Activated T-cell treated with anti-CD3 and anti-CD28 coated beads, Interleukin-2, amount 50 U/mL, for 48 hours (primary cell): ENCODE measurements at regions not wholly inside any gene's neighbourhood (a gene's known extent, or its start where the extent isn't known, plus 50 kb on each side); places are given as distances from the start of the nearest gene placed in this dataset.

Experiments
- DNase-seq, 2 experiments: peaks; one replicate each; pipeline ENCODE4 v3.0.0-alpha.2; 2020

- no peak for DNase-seq
These were observed 105.6 kb downstream of the GTPBP8 start for GRCh38 chr3:113096188-113096892.

DNA sequence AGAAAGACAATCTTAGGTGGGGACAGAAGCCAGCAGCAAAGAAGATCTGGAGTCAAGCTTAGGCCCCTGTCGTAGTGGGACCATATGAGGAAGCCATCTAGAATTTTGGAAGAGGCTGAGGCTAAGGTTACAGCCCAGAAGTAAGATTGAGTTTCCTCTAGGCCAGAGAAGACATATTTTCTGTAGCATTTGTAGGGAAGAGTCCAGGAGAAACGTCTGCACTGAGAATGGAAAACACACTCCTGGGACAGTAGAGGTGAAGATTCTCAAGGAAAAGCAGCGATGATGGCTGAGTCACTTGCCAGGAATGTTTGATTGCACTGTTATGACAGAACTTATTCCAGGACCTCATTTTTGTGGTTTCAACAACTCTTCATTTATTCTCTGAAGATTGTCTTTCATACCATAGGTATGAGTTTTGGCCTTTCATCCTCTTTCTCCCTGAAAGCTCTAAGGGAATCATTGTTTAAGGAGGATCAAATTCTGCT, 107.2 kb downstream of the GTPBP8 start:
- DNase-seq: no peak

DNA sequence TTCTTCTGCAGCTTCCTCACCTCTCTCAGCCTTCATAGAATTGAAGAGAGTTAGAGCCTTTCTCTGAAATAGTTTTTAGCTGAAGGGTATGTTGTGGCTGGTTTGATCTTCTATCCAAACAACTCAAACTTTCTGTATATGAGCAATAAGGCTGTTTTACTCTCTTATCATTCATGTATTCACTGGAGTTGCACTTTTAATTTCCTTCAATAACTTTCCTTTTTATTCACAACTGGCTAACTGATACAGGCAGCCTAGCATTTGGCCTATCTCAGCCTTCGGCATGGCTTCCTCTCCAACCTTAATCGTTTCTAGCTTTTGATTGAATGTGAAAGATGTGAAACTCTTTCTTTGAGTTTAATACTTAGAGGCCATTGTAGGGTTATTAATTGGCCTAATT, 109.3 kb downstream of the GTPBP8 start:
- DNase-seq: no peak

DNA sequence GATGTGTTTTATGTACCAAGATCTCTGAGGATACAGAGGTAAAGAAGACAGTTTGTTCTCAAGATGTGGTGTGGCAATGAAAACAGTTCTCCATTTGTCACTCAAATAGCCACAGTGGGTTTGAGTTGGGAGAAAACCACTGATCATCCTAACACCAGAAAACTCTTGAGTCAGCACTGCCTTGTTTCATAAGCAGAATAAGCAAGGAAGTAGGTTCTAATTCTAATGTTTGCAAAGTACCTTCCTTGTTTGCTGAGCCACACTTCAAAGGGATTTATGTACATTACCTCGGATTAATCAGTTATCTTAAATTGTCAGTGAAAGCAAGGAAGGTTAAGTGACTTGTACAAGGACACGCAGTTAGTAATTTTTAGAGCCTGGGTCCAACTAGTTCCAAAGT, 107.8 kb upstream of the BOC start:
- DNase-seq: no peak

DNA sequence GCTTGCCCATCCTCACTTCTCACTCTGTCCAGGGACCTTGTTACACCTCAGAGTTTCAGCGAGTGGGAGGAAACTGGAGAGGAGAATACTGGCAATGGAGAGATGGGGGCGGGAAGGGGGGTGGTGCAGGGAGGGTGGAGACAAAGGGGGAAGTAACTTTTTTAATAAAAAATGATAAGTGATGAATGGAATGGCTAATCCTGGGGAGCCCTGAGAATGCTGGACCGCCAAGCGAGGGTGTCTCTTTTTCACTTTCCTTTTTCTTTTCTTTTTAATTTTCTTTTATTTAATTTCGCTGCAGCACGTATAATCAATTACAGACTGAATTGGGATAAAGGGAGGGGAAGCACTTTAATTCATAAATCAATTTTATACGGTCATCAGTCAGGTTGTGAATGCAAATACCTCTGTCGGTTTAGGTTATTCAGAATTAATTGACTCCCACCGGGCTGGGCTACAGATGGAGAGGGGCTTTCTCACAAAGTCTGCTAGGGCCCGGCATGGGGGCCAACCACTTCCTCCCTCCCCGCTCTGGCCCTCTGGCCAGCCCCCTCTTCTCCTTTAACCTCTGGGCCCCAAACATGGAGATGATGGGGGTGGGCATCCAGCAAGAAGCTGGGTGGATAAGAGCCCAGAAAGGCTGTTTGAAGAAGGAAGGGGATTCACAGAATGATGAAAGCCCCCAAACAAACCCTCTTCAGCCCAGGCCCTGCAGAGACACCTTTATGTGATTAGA, 106.8 kb upstream of the BOC start:
- no peak for DNase-seq

DNA sequence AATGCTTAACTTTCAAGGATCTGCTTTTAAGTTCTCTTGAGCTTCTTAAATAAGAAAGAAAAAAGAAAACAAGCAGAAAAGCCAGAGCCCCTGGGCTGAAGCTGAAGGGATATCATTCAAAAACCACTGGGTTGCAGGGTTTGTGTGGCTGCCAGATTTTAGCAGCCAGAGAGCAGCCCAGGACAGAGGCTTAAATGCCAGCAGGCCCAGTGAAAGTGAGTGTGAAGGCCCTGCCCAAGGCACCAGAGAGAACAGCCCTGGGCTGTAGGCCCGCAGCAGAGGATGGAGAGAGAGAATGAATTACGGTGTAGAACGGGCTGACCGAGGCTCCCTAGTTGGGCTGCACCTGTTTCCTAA, 106.3 kb upstream of the BOC start:
- DNase-seq: no peak

DNA sequence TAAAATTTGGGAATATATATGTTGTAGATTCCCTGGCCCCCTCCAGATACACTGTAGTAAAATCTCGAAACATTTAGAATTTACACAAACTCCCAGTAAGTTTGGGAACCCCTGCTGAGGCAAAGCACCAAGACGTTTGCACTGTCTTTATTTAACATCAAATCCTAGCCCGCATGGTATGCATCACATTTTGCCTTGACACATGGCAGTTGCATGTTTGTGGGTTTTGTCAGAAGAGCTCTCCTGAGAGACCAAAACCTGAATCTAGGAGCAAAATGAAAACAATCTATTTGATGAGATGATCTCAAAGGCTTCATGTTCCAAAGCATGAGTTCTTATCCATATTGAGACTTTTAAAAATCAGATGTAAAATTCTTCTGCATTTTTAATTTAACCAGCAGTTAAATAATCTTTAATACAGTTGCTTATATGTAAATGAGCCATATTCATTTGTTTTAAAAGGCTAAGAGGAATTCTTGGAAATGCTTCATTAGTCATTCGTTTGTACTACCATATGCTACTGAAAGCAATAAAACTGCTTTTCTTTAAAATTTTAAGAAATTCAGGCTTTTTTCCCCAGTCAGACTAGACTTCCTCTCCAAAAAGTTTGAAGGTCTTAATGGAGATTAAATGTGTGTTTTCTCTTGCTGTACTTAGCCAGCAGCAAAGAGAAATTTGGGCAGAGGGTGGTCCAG, 105.2 kb upstream of the BOC start:
- no peak for DNase-seq

GRCh38 chr3:113110267-113110666, 101.1 kb upstream of the BOC start:
- no peak for DNase-seq

DNA sequence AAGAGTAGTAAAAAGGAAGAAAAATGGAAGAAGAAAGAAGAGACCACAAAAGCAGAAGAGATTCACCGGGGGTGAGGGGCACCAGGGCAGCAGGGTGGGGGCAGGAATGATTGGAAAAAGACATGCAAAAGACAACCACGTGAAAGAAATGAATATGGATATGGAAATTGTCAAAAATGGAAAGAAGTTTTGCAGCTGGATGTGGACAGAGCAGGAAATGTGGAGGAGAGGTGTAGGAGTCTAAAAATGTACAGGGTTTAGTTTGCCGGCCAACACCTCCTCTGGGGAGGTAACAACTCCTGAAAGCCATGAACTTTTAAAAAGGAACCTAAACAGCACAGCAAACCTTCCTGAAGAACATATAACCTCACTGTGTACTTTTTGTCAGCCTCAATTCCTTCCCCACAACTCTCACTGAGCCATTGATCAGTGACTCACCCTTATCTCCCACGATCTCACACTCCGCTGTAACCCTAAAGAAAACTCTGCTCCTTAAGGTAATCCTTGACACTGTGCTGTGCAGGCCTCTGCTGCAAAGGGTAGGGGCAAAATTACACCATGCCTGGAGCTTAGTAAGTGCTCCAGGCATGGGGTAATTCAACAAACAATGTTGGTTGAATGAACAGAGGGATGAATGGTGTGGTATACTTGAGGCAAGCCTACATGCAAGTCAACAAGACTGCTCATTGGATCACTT, 100.2 kb upstream of the BOC start:
- DNase-seq: peak; percentile 26 to 31

DNA sequence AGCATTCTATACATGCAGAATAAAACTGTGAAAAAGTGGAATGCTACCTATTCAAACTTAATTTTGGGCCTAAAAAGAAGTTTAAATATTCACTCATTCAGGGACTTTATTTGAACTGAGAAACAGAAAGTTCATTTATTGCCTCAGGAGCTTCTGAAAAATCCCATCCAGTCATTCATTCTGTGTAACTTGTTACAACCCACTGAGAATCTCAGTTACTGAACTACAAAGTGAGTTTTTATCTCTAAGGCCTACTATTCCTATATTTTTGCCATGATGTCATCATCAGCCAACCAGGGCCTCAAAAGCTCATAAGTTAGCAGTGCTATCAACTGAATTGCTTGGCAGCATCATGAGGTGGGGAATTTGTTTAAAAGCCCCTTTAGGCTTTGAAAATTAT, 98.0 kb upstream of the BOC start:
- DNase-seq: no peak

GRCh38 chr3:113117511-113118234, 93.7 kb upstream of the BOC start:
- no peak for DNase-seq

- no peak for DNase-seq
These were observed 93.0 kb upstream of the BOC start for GRCh38 chr3:113118336-113118735.

DNA sequence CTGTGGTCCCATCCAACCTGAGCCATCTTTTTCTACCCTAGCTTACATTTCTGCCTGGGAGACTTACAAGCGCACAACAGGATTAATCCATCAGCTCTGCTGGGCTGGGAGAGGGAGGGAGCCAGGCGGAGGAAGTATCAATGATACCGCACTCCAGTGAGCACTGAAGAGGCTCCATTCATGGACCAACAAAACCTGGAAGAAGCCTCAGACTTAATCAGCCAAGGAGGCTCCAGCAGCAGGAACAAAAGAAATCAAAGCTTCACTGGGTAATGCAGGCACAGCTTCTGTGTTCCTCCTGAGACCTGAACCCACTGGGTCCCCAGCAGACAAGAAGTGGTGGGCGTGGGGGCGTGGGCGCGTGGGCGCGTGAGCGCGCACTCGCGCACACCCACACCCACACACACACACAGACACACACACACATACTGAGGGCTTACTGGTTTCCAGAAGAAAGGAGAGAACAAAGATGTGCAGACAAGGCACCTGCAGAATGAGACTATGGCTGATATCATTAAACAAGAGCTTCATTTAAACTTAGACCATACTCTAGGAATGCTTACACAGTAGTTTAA, 87.0 kb upstream of the BOC start:
- no peak for DNase-seq

GRCh38 chr3:113125951-113126350, 85.4 kb upstream of the BOC start:
- DNase-seq: no peak

- DNase-seq: no peak
These were observed 82.9 kb upstream of the BOC start for GRCh38 chr3:113128386-113129015.

DNA sequence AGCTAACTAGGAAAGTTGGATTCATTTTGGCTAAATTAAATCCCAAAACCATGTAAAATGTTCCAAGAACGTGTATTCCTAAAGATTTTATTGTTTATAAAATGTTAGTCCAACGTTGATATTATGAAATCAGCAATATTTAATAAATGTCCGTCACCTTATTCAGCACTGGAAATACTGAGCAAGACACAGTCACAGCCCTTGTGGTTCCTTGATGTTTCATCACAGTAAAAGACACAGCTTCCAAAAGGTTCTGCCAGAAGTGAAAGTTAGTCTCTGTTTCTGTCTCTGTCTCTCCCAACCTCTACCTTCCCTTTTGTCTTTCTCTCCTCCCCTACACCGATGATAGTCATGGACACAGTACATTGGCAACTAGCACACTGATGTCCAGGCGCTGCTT, 82.2 kb upstream of the BOC start:
- DNase-seq: no peak

DNA sequence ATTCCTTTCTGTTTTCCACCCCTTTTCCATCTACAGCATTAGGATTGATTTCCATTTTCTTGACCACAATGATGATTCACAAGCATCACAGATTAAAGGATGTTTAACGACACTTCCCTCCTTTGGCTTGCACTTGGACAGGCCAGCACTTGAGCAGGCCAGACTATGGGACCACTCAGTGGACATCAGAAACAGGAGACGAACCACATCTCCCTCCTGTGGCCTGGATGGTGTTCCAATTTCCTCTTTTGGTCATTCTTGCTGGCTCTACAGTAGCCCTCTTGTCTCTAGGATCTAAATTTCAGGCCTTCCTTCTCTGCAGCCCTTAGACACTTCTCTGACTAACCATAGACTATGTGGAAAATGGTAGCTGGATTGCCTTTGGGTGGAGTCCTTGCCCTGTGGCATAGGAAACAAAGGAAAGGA, 78.8 kb upstream of the BOC start:
- no peak for DNase-seq

GRCh38 chr3:113133140-113133539, 78.2 kb upstream of the BOC start:
- DNase-seq: no peak

DNA sequence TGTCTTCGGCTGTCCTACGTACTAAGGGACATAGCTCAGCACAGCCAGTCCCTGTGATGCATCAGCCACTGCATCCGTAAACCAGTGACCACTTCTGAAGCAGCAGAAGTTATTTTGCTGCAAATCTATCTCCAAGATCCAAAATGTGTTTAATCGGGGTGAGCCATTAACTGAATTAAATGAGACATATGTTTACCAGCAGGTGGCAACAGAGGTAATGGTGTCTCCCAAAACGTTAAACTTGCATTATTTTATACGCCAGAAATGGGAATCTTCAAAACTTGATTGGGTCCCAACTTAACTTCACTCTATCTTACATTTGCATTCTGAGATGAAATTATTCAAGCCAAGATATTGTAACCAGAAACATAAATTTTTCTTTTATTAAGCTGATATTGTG, 75.3 kb upstream of the BOC start:
- no peak for DNase-seq

DNA sequence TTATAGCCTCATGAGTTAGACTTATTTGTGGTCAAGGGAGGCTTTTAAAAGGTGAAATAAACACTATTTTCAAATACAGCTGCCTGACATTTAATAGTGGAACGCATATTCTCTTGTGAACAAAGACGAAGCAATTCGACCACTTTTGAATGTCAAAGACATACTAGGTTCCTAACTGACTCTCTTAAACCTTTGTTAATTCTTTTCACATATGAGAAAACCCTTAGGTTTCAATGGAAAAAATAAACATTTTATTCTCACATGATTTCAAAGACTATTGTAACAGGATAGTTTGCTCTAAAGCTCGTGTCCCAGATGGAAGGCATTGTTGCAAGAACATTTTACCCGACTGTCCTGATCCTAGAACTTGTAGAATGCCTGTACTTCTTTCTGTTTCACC, 74.8 kb upstream of the BOC start:
- no peak for DNase-seq

DNA sequence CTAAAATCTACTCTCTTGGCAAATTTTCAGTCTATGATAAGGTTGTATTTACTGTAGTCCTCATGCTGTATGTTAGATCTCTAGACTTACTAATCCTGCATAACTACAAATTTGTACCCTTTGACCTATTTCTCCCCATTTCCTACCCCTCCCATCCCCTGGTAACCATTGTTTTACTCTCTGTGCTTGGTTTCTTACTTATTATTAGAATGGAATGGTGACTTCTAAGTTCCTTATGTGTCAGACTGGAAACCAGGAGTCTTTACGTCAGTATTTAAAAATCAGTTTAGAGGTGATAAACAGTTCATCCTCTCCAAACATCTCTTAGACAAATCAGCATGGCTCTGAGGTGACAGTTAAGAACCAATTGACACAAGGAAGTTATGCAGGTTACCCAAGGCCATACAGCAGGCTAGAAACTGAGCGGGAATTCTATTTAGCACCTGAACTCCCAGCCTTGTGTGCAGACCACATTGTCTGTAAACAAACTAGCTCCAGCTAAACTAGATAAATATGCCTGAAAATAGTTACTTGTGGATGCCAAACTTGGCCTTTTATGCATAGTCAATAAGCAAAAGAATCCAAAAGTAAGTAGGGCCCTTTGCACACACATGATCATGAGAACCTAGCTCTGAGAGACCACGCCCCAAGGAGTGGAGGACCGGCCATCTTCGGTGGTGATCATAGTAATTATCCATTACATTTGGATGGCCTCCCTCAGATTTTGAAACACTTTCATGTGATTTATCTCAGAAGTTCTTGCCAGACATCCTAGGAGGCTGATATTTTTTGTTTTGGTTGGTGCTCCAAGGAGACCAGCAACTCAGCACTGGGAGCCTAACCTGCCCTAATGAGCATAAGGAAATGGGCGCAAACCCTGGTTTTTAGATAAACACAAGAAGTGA, 72.3 kb upstream of the BOC start:
- no peak for DNase-seq
